ENCODE measurements at regions not wholly inside any gene's neighbourhood (a gene's known extent, or its start where the extent isn't known, plus 50 kb on each side); places are given as distances from the start of the nearest gene placed in this dataset.

- Histone ChIP-seq H2AFZ (ENCODE audit: insufficient read depth, low read depth, low read length, poor library complexity, severe bottlenecking) (no peak overlapping the region), H3K4me2 (replicated peaks; ENCODE audit: low read depth, low read length, poor library complexity, severe bottlenecking) (no peak overlapping the region), H3K27me3 (replicated peaks in 1 of 4; ENCODE audit: control extremely low read depth in 1 of 4, control insufficient read depth in 3 of 4, insufficient read depth in 4 of 4, low read length in 3 of 4) (no peaks in the 10 kb centered on the region), H3K4me3 (ENCODE audit: control extremely low read depth in 1 of 5, extremely low read depth in 1 of 5, insufficient read depth in 1 of 5, low read depth in 2 of 5, low read length in 4 of 5) (no peak overlapping the region), H3K4me1 (ENCODE audit: control insufficient read depth in 2 of 2, insufficient read depth in 2 of 2, low read length in 2 of 2) (no peaks in the 10 kb centered on the region), H4K20me1 (ENCODE audit: control insufficient read depth, insufficient read depth, low read length, poor library complexity, severe bottlenecking) (no peaks in the 10 kb centered on the region), H3K9ac (ENCODE audit: low read length) (no peak overlapping the region), H3K9me3 (ENCODE audit: control extremely low read depth in 1 of 3, control insufficient read depth in 2 of 3, insufficient read depth in 1 of 3, low read length in 2 of 3) (peaks cover 1 to 7% (median 6%) of the 10 kb centered on the region in 3 donors), H3K27ac (ENCODE audit: low read length in 2 of 2) (no peak overlapping the region), H3K79me2 (ENCODE audit: control insufficient read depth, insufficient read depth, low read length) (no peaks in the 10 kb centered on the region), H3K36me3 (replicated peaks in 1 of 2; ENCODE audit: control extremely low read depth in 1 of 2, control insufficient read depth in 1 of 2, extremely low read depth in 1 of 2, insufficient read depth in 2 of 2, low read length in 1 of 2) (no peaks in the 10 kb centered on the region)
- Mint-ChIP-seq H3K9me3 (ENCODE audit: insufficient read depth) (peaks cover 8% of the 10 kb centered on the region), H3K27me3 (no peaks in the 10 kb centered on the region), H3K4me3 (no peak overlapping the region), H3K4me1 (no peaks in the 10 kb centered on the region), H3K27ac (no peak overlapping the region)
- DNase-seq = no peak
- TF ChIP-seq CTCF (IDR thresholded peaks at IDR 0.05) (no peak), EZH2 (IDR thresholded peaks at IDR 0.05; ENCODE audit: borderline replicate concordance, insufficient read depth, low read depth, low read length, poor library complexity, severe bottlenecking) (no peak)
- intact Hi-C loops (cut with micrococcal nuclease) = no loop called here
- no peak for ATAC-seq (ENCODE audit: low read depth)
- CTCF ChIA-PET = no interaction called here
- 73% methylated on average over 2 of the region's 5 CpGs for WGBS (ENCODE audit: insufficient coverage)
- POLR2A ChIA-PET = no interaction called here
Observed at GRCh38 chr10:53489335-53490182, 717.0 kb upstream of the MBL2 start.

All from B cell (primary cell).